CD14-positive monocyte (primary cell): ENCODE measurements at regions not wholly inside any gene's neighbourhood (a gene's known extent, or its start where the extent isn't known, plus 50 kb on each side); places are given as distances from the start of the nearest gene placed in this dataset.

Source experiments
- DNase-seq, 3 donors: peaks; one replicate each; pipeline ENCODE4 v3.0.0-alpha.2; 2011 to 2022
- H2AFZ ChIP-seq: 2 replicates; pipeline ENCODE4 v1.6.0; 2012; ENCODE audit warnings: mild to moderate bottlenecking, low read depth, low read length, inconsistent platforms; ENCODE audit not compliant: insufficient read depth, poor library complexity, severe bottlenecking
- H3K27ac ChIP-seq, 2 donors: 1 replicate in 1 of 2; 2 replicates in 1 of 2; pipeline ENCODE4 v1.5.1; 2012 to 2013; ENCODE audit warnings: low read length in 2 of 2, control low read depth in 1 of 2, inconsistent platforms in 1 of 2, low read depth in 1 of 2, mild to moderate bottlenecking in 1 of 2
- H3K27me3 ChIP-seq, 2 donors: one replicate each; pipeline versions ENCODE4 v1.6.0 to v1.6.1; 2011 to 2013; ENCODE audit warnings: low read length in 2 of 2; ENCODE audit not compliant: control insufficient read depth in 2 of 2, insufficient read depth in 2 of 2
- H3K36me3 ChIP-seq, 2 donors: replicated peaks in 1 of 2; 1 replicate in 1 of 2; 2 replicates in 1 of 2; pipeline versions ENCODE4 v1.5.1 to v1.6.1; 2012 to 2013; ENCODE audit warnings: low read length in 2 of 2, control low read depth in 1 of 2, inconsistent platforms in 1 of 2, mild to moderate bottlenecking in 1 of 2; ENCODE audit not compliant: insufficient read depth in 2 of 2, control insufficient read depth in 1 of 2
- H3K4me1 ChIP-seq, 2 donors: 1 replicate in 1 of 2; 2 replicates in 1 of 2; pipeline versions ENCODE4 v1.5.1 to v1.6.1; 2012 to 2013; ENCODE audit warnings: low read length in 2 of 2, control low read depth in 1 of 2, inconsistent platforms in 1 of 2, mild to moderate bottlenecking in 1 of 2, moderate library complexity in 1 of 2; ENCODE audit not compliant: insufficient read depth in 2 of 2, control insufficient read depth in 1 of 2
- H3K4me2 ChIP-seq: replicated peaks from 2 replicates; pipeline ENCODE3; 2012; ENCODE audit warnings: low read length, moderate library complexity, mild to moderate bottlenecking; ENCODE audit not compliant: poor library complexity, severe bottlenecking; ENCODE audit errors: extremely low read depth
- H3K4me3 ChIP-seq, 3 experiments: fragments of 200-600 bp in 1 of 3; sonication (generic) in 1 of 3; replicated peaks in 1 of 3; 1 replicate in 2 of 3; 2 replicates in 1 of 3; pipeline ENCODE4 v1.5.1; 2011 to 2013; ENCODE audit warnings: low read length in 3 of 3, mild to moderate bottlenecking in 3 of 3, control low read depth in 2 of 3, low read depth in 2 of 3, inconsistent platforms in 1 of 3, moderate library complexity in 1 of 3
- H3K79me2 ChIP-seq: 2 replicates; pipeline ENCODE4 v1.6.0; 2012; ENCODE audit warnings: mild to moderate bottlenecking, control low read depth, inconsistent platforms, low read length, moderate library complexity; ENCODE audit not compliant: insufficient read depth
- H3K9ac ChIP-seq: 2 replicates; pipeline ENCODE4 v1.6.0; 2017; ENCODE audit warnings: low read length, mild to moderate bottlenecking; ENCODE audit not compliant: insufficient read depth, poor library complexity, severe bottlenecking
- H3K9me3 ChIP-seq, 2 donors: replicated peaks in 1 of 2; 1 replicate in 1 of 2; 2 replicates in 1 of 2; pipeline versions ENCODE4 v1.5.1 to v1.6.1; 2012 to 2013; ENCODE audit warnings: low read length in 2 of 2, control low read depth in 1 of 2; ENCODE audit not compliant: control insufficient read depth in 1 of 2, insufficient read depth in 1 of 2
- H4K20me1 ChIP-seq: 2 replicates; pipeline ENCODE4 v1.6.0; 2012; ENCODE audit warnings: mild to moderate bottlenecking, low read length, control low read depth, moderate library complexity; ENCODE audit not compliant: insufficient read depth
- H3K27ac Mint-ChIP-seq, 7 donors: one replicate each; pipeline ENCODE4 v1.8.0; 2020; ENCODE audit warnings: mild to moderate bottlenecking in 7 of 7, mixed read lengths in 7 of 7, moderate library complexity in 6 of 7, inconsistent platforms in 2 of 7
- H3K27me3 Mint-ChIP-seq, 3 donors: one replicate each; pipeline ENCODE4 v1.8.0; 2021 to 2022; ENCODE audit warnings: low read depth in 3 of 3, mild to moderate bottlenecking in 3 of 3, mixed read lengths in 3 of 3, moderate library complexity in 3 of 3, inconsistent platforms in 1 of 3
- H3K36me3 Mint-ChIP-seq, 2 donors: one replicate each; pipeline ENCODE4 v1.8.0; 2020; ENCODE audit warnings: mixed read lengths in 2 of 2, inconsistent platforms in 1 of 2, mild to moderate bottlenecking in 1 of 2
- H3K4me1 Mint-ChIP-seq: one replicate; pipeline ENCODE4 v1.8.0; 2020; ENCODE audit warnings: mild to moderate bottlenecking, mixed read lengths
- H3K4me3 Mint-ChIP-seq, 2 donors: one replicate each; pipeline ENCODE4 v1.8.0; 2020; ENCODE audit warnings: mild to moderate bottlenecking in 2 of 2, mixed read lengths in 2 of 2, moderate library complexity in 1 of 2
- H3K9me3 Mint-ChIP-seq, 7 donors: one replicate each; pipeline ENCODE4 v1.8.0; 2020 to 2022; ENCODE audit warnings: mixed read lengths in 7 of 7, mild to moderate bottlenecking in 6 of 7, moderate library complexity in 6 of 7, inconsistent platforms in 2 of 7
- CTCF ChIP-seq: fragments of 200-600 bp; IDR thresholded peaks from one replicate; pipeline ENCODE4 v1.8.0; 2022; ENCODE audit warnings: antibody characterized with exemption, mild to moderate bottlenecking
- WGBS: methylation state at CpG from one replicate; pipeline ENCODE4 v1.1.5; 2013; ENCODE audit warnings: missing lambda C conversion rate; ENCODE audit not compliant: insufficient coverage; 5-methylcytosine and 5-hydroxymethylcytosine counted together
- intact Hi-C, 2 donors: fragments of 100-400 bp; cut with micrococcal nuclease; formaldehyde crosslinking; loops; one replicate each; pipeline versions ENCODE4 v1.15.0 to v1.15.1; 2023

DNA sequence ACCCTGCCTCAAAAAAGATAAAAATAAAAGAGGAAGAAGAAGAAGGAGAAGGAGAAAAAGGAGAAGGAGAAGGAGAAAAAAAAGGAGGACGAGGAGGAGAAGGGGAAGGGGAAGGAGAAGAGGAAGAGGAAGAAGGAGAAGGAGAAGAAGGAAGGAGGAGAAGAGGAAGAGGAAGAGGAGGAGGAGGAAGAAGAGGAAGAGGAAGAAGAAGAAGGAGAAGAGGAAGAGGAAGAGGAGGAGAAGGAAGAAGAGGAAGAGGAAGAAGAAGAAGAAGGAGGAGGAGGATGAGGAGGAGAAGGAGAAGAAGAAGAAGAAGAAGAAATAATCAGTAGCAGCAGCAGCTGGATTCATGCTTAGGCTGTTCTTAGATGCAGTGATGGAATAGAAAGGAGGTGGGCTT, 159.7 kb downstream of the TFCP2L1 start:
- Histone ChIP-seq H3K4me1 (no peaks in the 10 kb centered on the region), H3K27me3 (no peaks in the 10 kb centered on the region), H4K20me1 (no peaks in the 10 kb centered on the region), H3K4me3 (no peak overlapping the region), H3K79me2 (no peaks in the 10 kb centered on the region), H3K9ac (no peak overlapping the region), H2AFZ (no peak overlapping the region), H3K36me3 (no peaks in the 10 kb centered on the region), H3K27ac (peak overlapping the region in 1 of 2 donors; percentile 64), H3K9me3 (peaks cover 8 to 17% of the 10 kb centered on the region in 2 donors), H3K4me2 (no peak overlapping the region)
- DNase-seq, result no peak
- peaks cover 5 to 9% (median 7%) of the 10 kb centered on the region in 3 donors for H3K27me3 Mint-ChIP-seq
- TF ChIP-seq CTCF, result no peak
- H3K9me3 Mint-ChIP-seq, result peaks cover 6 to 18% (median 10%) of the 10 kb centered on the region in 7 donors
- H3K36me3 Mint-ChIP-seq, result no peaks in the 10 kb centered on the region
- no peaks in the 10 kb centered on the region for H3K4me1 Mint-ChIP-seq
- peak overlapping the region in 6 of 7 donors; percentile 34 to 90 (median 80) for H3K27ac Mint-ChIP-seq
- intact Hi-C loops, result loop anchor here in 1 of 2 donors (10.0 kb wide), 1 partner anchor 229 kb away; no protein-coding TSS in a partner anchor
- WGBS, result 0% methylated on average over 1 of the region's 1 CpG
- no peak overlapping the region for H3K4me3 Mint-ChIP-seq

DNA sequence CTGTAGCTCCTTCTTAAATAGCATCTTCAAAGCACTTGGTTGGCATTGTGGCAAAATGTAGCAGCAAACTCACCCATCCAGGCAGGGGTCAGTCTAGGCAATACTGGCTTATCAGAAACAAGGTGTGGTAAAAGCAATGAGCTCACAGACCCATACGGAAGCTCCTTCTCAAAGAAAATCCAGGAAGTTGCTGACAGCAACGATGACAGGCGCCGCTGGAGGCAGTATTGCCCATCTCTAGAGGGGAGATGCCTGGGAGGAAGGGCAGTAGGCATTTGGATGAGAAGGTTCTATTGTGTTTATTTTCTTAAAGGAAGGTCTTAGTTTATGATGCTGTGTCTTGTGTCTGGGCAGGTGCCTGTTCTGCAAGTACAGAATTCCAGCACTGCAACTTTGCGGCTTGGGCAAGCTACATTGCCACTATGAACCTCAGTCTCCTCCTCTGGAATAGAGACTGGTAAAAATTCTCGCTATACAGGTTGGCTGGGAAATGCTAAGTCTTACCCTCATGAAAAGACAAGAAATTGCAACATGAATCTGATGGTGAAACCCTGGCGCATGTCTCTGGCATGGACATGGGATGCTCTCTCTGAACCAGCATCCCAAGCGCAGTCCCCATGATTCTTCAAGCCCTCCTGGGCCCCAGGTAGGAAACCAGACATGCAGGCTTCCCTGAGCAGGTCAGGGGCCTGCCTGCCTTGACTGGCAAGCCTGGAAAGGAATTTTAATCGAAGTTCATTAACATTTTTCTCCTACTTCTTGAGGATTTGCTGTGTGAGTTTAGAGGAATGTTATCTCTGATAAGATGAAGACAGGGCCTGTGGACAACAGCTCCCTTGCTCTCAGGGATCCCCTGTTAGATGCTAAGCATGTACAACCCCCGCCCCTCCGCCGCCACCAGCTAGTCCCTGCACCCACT, 156.0 kb downstream of the TFCP2L1 start:
- TF ChIP-seq CTCF, result peak; percentile 78
- intact Hi-C loops, result loop anchor here (2.0 to 10.0 kb wide), 2 partner anchors 226 to 228 kb away; no protein-coding TSS in a partner anchor
- H3K4me1 Mint-ChIP-seq, result no peaks in the 10 kb centered on the region
- no peak overlapping the region for H3K4me3 ChIP-seq
- 77% methylated on average over 8 of the region's 12 CpGs for WGBS
- H3K4me2 ChIP-seq, result no peak overlapping the region
- peak overlapping the region in 1 of 7 donors; percentile 13 for H3K27ac Mint-ChIP-seq
- H3K36me3 Mint-ChIP-seq, result no peaks in the 10 kb centered on the region
- peak; percentile 44 to 59 (median 56) for DNase-seq
- H3K27me3 ChIP-seq, result no peaks in the 10 kb centered on the region
- H3K79me2 ChIP-seq, result no peaks in the 10 kb centered on the region
- H3K27me3 Mint-ChIP-seq, result peaks cover 5 to 8% (median 5%) of the 10 kb centered on the region in 3 donors
- no peaks in the 10 kb centered on the region for H4K20me1 ChIP-seq
- H3K9me3 ChIP-seq, result peaks cover 8 to 17% of the 10 kb centered on the region in 2 donors
- no peaks in the 10 kb centered on the region for H3K4me1 ChIP-seq
- H3K4me3 Mint-ChIP-seq, result no peak overlapping the region
- no peak overlapping the region for H3K9ac ChIP-seq
- peaks cover 6 to 18% (median 11%) of the 10 kb centered on the region in 7 donors for H3K9me3 Mint-ChIP-seq
- no peak overlapping the region for H3K27ac ChIP-seq
- no peaks in the 10 kb centered on the region for H3K36me3 ChIP-seq
- no peak overlapping the region for H2AFZ ChIP-seq
